ENCODE measurements at regions not wholly inside any gene's neighbourhood (a gene's known extent, or its start where the extent isn't known, plus 50 kb on each side); places are given as distances from the start of the nearest gene placed in this dataset.

DNA sequence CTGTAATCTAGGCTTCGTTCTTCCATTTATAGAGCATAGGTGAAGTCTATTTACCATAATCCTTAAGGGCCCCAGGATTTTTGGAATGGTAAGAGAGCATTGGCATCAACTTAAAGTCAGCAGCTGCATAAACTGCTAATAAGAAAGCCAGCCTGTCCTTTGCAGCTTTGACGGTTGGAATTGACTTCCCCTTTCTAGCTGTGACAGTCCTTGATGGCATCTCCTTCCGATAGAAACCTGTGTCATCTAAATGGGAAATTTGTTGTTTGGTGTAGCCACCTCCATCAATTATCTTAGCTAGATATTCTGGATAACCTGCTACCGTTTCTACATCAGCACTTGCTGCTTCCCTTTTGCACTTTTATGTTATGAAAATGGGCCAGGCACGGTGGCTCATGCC lies 58.0 kb upstream of the GLYATL1B start:
- no peak overlapping the region for H2BK120ac ChIP-seq (replicated peaks; ENCODE audit: low read depth, low read length)
- 87% methylated on average over 5 of the region's 5 CpGs; no CpG with 5 or more reads in 1 of the 2 experiments for WGBS, 2 experiments (ENCODE audit: extremely low coverage in 1 of 2, insufficient coverage in 1 of 2, insufficient read length in 1 of 2, insufficient replicate concordance in 2 of 2, low coverage in 1 of 2, low lambda C conversion rate in 2 of 2, missing lambda C conversion rate in 1 of 2)
- no peaks in the 10 kb centered on the region for H3K27me3 ChIP-seq (replicated peaks in 1 of 4; ENCODE audit: control insufficient read depth in 3 of 4, extremely low read depth in 1 of 4, insufficient read depth in 3 of 4, low read length in 3 of 4)
- H4K20me1 ChIP-seq (replicated peaks in 1 of 2; ENCODE audit: control insufficient read depth in 1 of 2, insufficient read depth in 2 of 2, low read length in 2 of 2), result no peaks in the 10 kb centered on the region
- no peak overlapping the region for H3K18ac ChIP-seq (ENCODE audit: extremely low read depth, low read length)
- no peak overlapping the region for H2BK15ac ChIP-seq (ENCODE audit: low read length)
- no peaks in the 10 kb centered on the region for H3K79me2 ChIP-seq (ENCODE audit: control insufficient read depth in 1 of 2, insufficient read depth in 2 of 2, low read length in 2 of 2)
- H3K79me1 ChIP-seq (ENCODE audit: low read depth, low read length), result no peaks in the 10 kb centered on the region
- H3K23ac ChIP-seq (ENCODE audit: insufficient read length), result no peak overlapping the region
- H2BK12ac ChIP-seq (ENCODE audit: low read depth, low read length), result no peak overlapping the region
- H3K4ac ChIP-seq (replicated peaks; ENCODE audit: insufficient read length, low read depth, low read length), result no peak overlapping the region
- H3K4me2 ChIP-seq (ENCODE audit: insufficient read depth in 1 of 2, low read depth in 2 of 2, low read length in 2 of 2), result no peak overlapping the region
- H3K9ac ChIP-seq (replicated peaks in 1 of 4; ENCODE audit: extremely low read depth in 1 of 4, low read depth in 3 of 4, low read length in 3 of 4), result no peak overlapping the region
- no peak overlapping the region for H4K91ac ChIP-seq (replicated peaks; ENCODE audit: insufficient read length, low read length)
- H3K4me1 ChIP-seq (replicated peaks in 1 of 4; ENCODE audit: control insufficient read depth in 3 of 4, insufficient read depth in 4 of 4, low read length in 3 of 4), result no peaks in the 10 kb centered on the region
- no peak overlapping the region for H3K14ac ChIP-seq (ENCODE audit: insufficient read length)
- no peaks in the 10 kb centered on the region for H3K9me3 ChIP-seq (ENCODE audit: insufficient read depth in 2 of 2, low read depth in 1 of 2, low read length in 1 of 2)
- no peak overlapping the region for H4K5ac ChIP-seq (ENCODE audit: insufficient read length, low read depth, low read length)
- H3K56ac ChIP-seq (replicated peaks; ENCODE audit: insufficient read length, low read depth, low read length), result no peak overlapping the region
- no peak overlapping the region for H2BK5ac ChIP-seq (ENCODE audit: low read depth, low read length)
- FAIRE-seq (no peak), DNase-seq (ENCODE audit: low read depth in 1 of 2, low spot score in 2 of 2) (no peak)
- no peaks in the 10 kb centered on the region for H3K36me3 ChIP-seq (ENCODE audit: control insufficient read depth in 2 of 4, insufficient read depth in 4 of 4, low read length in 3 of 4)
- H2BK20ac ChIP-seq (ENCODE audit: low read length), result no peak overlapping the region
- H4K8ac ChIP-seq (ENCODE audit: extremely low read depth, insufficient read depth, low read length), result no peak overlapping the region
- no peaks in the 10 kb centered on the region for H3K23me2 ChIP-seq (ENCODE audit: low read depth, low read length)
- ChIA-PET CTCF (ENCODE audit: partially characterized antibody) (interaction anchor here (0.9 to 3.1 kb wide), 7 partner anchors 9 to 65 kb away, joined by 3 to 12 read pairs (median 3); no protein-coding TSS in a partner anchor), POLR2A (ENCODE audit: partially characterized antibody) (no interaction called here)
- no peak overlapping the region for H3K4me3 ChIP-seq (ENCODE audit: extremely low read depth in 1 of 4, insufficient read depth in 2 of 4, low read depth in 3 of 4, low read length in 4 of 4)
- no peak overlapping the region for H2AK5ac ChIP-seq (ENCODE audit: low read depth, low read length)
- H2AFZ ChIP-seq (ENCODE audit: low read length), result no peak overlapping the region
- H3K27ac ChIP-seq (ENCODE audit: low read depth, low read length), result no peak overlapping the region
- TF ChIP-seq EP300 (IDR thresholded peaks at IDR 0.05; ENCODE audit: borderline replicate concordance in 1 of 2, low read depth in 2 of 2, low read length in 2 of 2) (no peak), TAF1 (IDR thresholded peaks at IDR 0.05; ENCODE audit: low read depth, low read length) (no peak), HDAC2 (IDR thresholded peaks at IDR 0.05; ENCODE audit: borderline replicate concordance in 1 of 2, low read depth in 2 of 2, low read length in 2 of 2) (no peak), SIX5 (IDR thresholded peaks at IDR 0.05; ENCODE audit: low read depth, low read length) (no peak), JUND (IDR thresholded peaks at IDR 0.05; ENCODE audit: low read length) (no peak), GTF2F1 (IDR thresholded peaks at IDR 0.05; ENCODE audit: borderline replicate concordance, low read depth, low read length) (no peak), NANOG (IDR thresholded peaks at IDR 0.05; ENCODE audit: insufficient read depth, low read depth, low read length, poor library complexity, severe bottlenecking) (no peak), CBX8 (IDR thresholded peaks at IDR 0.05; ENCODE audit: borderline replicate concordance, low read depth, low read length) (no peak), CEBPB (IDR thresholded peaks at IDR 0.05; ENCODE audit: low read depth, low read length) (no peak), CBX5 (IDR thresholded peaks at IDR 0.05; ENCODE audit: low read depth, low read length) (no peak), TCF12 (IDR thresholded peaks at IDR 0.05; ENCODE audit: low read depth, low read length) (no peak), SAP30 (IDR thresholded peaks at IDR 0.05; ENCODE audit: insufficient read depth, insufficient replicate concordance, low read length) (no peak), CTBP2 (IDR thresholded peaks at IDR 0.05; ENCODE audit: borderline replicate concordance, insufficient read depth, insufficient read length, low read length) (no peak), MAFK (IDR thresholded peaks at IDR 0.05; ENCODE audit: low read depth, low read length) (no peak)

All from H1 (cell line).